C4-2B (cell line): ENCODE measurements at regions not wholly inside any gene's neighbourhood (a gene's known extent, or its start where the extent isn't known, plus 50 kb on each side); places are given as distances from the start of the nearest gene placed in this dataset.

Experiments used
- CTCF ChIP-seq: fragments of 450-650 bp; conservative IDR thresholded peaks from 2 replicates; pipeline ENCODE4 v1.5.1; 2017; ENCODE audit warnings: mild to moderate bottlenecking
- ZFX ChIP-seq: fragments of 450-650 bp; IDR thresholded peaks from 2 replicates; pipeline ENCODE4 v1.6.1; 2017

GRCh38 chr7:81140775-81141174 is 221.9 kb upstream of the SEMA3C start:
- TF ChIP-seq CTCF (no peak), ZFX (no peak)
